ENCODE measurements at regions not wholly inside any gene's neighbourhood (a gene's known extent, or its start where the extent isn't known, plus 50 kb on each side); places are given as distances from the start of the nearest gene placed in this dataset.

DNA sequence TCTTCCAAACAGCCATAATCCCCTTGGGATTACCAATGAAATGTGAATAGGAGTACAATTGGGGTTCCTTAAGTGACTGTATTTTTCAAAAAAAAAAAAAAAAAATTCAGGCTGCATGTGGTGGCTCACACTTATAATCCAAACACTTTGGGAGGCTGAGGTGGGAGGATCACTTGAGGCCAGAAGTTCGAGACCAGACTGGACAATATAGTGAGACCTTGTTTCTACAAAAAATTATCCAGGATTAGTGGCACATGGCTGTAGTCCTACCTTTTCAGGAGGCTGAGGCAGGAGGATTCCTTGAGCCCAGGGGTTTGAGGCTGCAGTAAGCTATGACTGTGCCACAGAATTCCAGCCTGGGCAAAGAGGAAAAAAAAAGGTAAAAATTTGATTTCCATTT, 189.6 kb upstream of the GATA6 start:
- TF ChIP-seq, protein P1, sequence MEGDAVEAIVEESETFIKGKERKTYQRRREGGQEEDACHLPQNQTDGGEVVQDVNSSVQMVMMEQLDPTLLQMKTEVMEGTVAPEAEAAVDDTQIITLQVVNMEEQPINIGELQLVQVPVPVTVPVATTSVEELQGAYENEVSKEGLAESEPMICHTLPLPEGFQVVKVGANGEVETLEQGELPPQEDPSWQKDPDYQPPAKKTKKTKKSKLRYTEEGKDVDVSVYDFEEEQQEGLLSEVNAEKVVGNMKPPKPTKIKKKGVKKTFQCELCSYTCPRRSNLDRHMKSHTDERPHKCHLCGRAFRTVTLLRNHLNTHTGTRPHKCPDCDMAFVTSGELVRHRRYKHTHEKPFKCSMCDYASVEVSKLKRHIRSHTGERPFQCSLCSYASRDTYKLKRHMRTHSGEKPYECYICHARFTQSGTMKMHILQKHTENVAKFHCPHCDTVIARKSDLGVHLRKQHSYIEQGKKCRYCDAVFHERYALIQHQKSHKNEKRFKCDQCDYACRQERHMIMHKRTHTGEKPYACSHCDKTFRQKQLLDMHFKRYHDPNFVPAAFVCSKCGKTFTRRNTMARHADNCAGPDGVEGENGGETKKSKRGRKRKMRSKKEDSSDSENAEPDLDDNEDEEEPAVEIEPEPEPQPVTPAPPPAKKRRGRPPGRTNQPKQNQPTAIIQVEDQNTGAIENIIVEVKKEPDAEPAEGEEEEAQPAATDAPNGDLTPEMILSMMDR (IDR thresholded peaks at IDR 0.05; ENCODE audit: insufficient read depth, low read depth, low read length), result no peak
- no peak for TF ChIP-seq EZH2 (IDR thresholded peaks at IDR 0.05; ENCODE audit: insufficient read depth, low read length)

Measured in astrocyte (in vitro differentiated cells and primary cell).